ENCODE measurements at regions not wholly inside any gene's neighbourhood (a gene's known extent, or its start where the extent isn't known, plus 50 kb on each side); places are given as distances from the start of the nearest gene placed in this dataset.

- TF ChIP-seq CTCF (IDR thresholded peaks at IDR 0.05), result no peak
- no peak for TF ChIP-seq POLR2A (IDR thresholded peaks at IDR 0.05)
Observed at GRCh38 chr4:22614114-22614513, 78.6 kb upstream of the GBA3 start.
